GM12878 (cell line): ENCODE measurements at regions not wholly inside any gene's neighbourhood (a gene's known extent, or its start where the extent isn't known, plus 50 kb on each side); places are given as distances from the start of the nearest gene placed in this dataset.

Experiments used
- ATAC-seq: fragments of 200-7000 bp; cut with Tn5 transposase; 3 replicates; pipeline ENCODE4 v1.9.1; 2020; ENCODE audit warnings: mild to moderate bottlenecking, moderate library complexity
- BruUV-seq: library from RNA; stranded (reverse); fragments of 400-500 nt; replicated peaks from 2 replicates; lab custom pipeline; 2021; lab: Mats Ljungman, UMichigan
- CTCF ChIA-PET: fragments of 300-600 bp; sonication (Branson Sonifier 250); formaldehyde crosslinking; extraction: SDS; loops from one replicate; lab custom pipeline; 2021; ENCODE audit warnings: inconsistent platforms; lab: Yijun Ruan, JAX
- POLR2A ChIA-PET: fragments of 350-600 bp; formaldehyde crosslinking; extraction: SDS; loops from one replicate; lab custom pipeline; 2021; ENCODE audit warnings: inconsistent platforms; lab: Charles Lee
- RAD21 ChIA-PET: fragments of 300-600 bp; sonication (Branson Sonifier 250); formaldehyde crosslinking; loops from one replicate; lab custom pipeline; 2023; ENCODE audit warnings: antibody characterized with exemption; ENCODE audit not compliant: unreplicated experiment; lab: Charles Lee
- SMC1A ChIA-PET: fragments of 300-600 bp; sonication (Branson Sonifier 250); formaldehyde crosslinking; loops from one replicate; lab custom pipeline; 2023; ENCODE audit not compliant: unreplicated experiment, uncharacterized antibody; lab: Charles Lee
- DNase-seq: peaks from one replicate; pipeline ENCODE4 v3.0.0-alpha.2; 2011; ENCODE audit warnings: low read depth, low spot score
- FAIRE-seq: peaks from 3 replicates; lab custom pipeline; 2011; peaks lifted over from hg19 to GRCh38; lab: Jason Lieb, UNC
- H2AFZ ChIP-seq: 2 replicates; pipeline ENCODE4 v1.6.0; 2011; ENCODE audit warnings: low read depth, low read length, control low read depth; ENCODE audit not compliant: control insufficient read depth
- H3K27ac ChIP-seq: 2 replicates; pipeline ENCODE4 v1.5.1; 2011; ENCODE audit warnings: control low read depth; ENCODE audit not compliant: control insufficient read depth, insufficient read depth
- H3K27me3 ChIP-seq, 2 experiments: replicated peaks in 1 of 2; 2 replicates each; pipeline versions ENCODE4 v1.6.0 to v1.6.1; 2011; ENCODE audit warnings: low read length in 1 of 2; ENCODE audit not compliant: control insufficient read depth in 2 of 2, insufficient read depth in 2 of 2
- H3K36me3 ChIP-seq, 2 experiments: 2 replicates each; pipeline ENCODE4 v1.5.1; 2011; ENCODE audit warnings: low read length in 1 of 2; ENCODE audit not compliant: control insufficient read depth in 2 of 2, insufficient read depth in 2 of 2
- H3K4me1 ChIP-seq: 2 replicates; pipeline ENCODE4 v1.6.1; 2011; ENCODE audit warnings: mild to moderate bottlenecking, low read length, moderate library complexity, mixed read lengths; ENCODE audit not compliant: control insufficient read depth, insufficient read depth
- H3K4me2 ChIP-seq: 2 replicates; pipeline ENCODE4 v1.6.0; 2011; ENCODE audit warnings: control low read depth; ENCODE audit not compliant: control insufficient read depth, insufficient read depth
- H3K4me3 ChIP-seq: fragments of 200-600 bp; sonication (generic); 2 replicates; pipeline ENCODE4 v1.5.1; 2016
- H3K79me2 ChIP-seq: 2 replicates; pipeline ENCODE4 v1.6.0; 2011; ENCODE audit warnings: low read length; ENCODE audit not compliant: control insufficient read depth, insufficient read depth
- H3K9ac ChIP-seq: 2 replicates; pipeline ENCODE4 v1.8.0; 2011; ENCODE audit warnings: low read length, control low read depth, mixed read lengths; ENCODE audit not compliant: control insufficient read depth, insufficient read depth
- H3K9me3 ChIP-seq: replicated peaks from 3 replicates; pipeline ENCODE4 v1.5.1; 2011; ENCODE audit warnings: mild to moderate bottlenecking, low read length; ENCODE audit not compliant: control insufficient read depth, insufficient read depth
- H4K20me1 ChIP-seq: 2 replicates; pipeline ENCODE4 v1.6.0; 2011; ENCODE audit not compliant: control insufficient read depth, insufficient read depth
- BCL3 ChIP-seq: IDR thresholded peaks from 2 replicates; pipeline ENCODE4 v1.6.1; 2011; ENCODE audit warnings: borderline replicate concordance, low read depth, mild to moderate bottlenecking, moderate library complexity, low read length; ENCODE audit not compliant: insufficient read depth, poor library complexity, severe bottlenecking
- BRCA1 ChIP-seq: IDR thresholded peaks from 2 replicates; pipeline ENCODE4 v1.6.1; 2011; ENCODE audit warnings: low read depth, low read length, improper control_type of control experiment
- CTCF ChIP-seq, 3 experiments: IDR thresholded peaks in 2 of 3; conservative IDR thresholded peaks in 1 of 3; 2 replicates each; pipeline ENCODE4 v1.5.1; 2011; ENCODE audit warnings: low read depth in 3 of 3, low read length in 3 of 3, mild to moderate bottlenecking in 3 of 3, control low read depth in 2 of 3, moderate library complexity in 2 of 3, inconsistent platforms in 1 of 3, mixed read lengths in 1 of 3; ENCODE audit not compliant: control insufficient read depth in 2 of 3, insufficient read depth in 1 of 3; ENCODE audit errors: extremely low read depth in 1 of 3
- E4F1 ChIP-seq: fragments of 450-650 bp; IDR thresholded peaks from 2 replicates; pipeline ENCODE4 v1.6.1; 2018; ENCODE audit warnings: borderline replicate concordance, mild to moderate bottlenecking; ENCODE audit not compliant: partially characterized antibody
- JUNB ChIP-seq: IDR thresholded peaks from 2 replicates; pipeline ENCODE4 v1.6.1; 2016; ENCODE audit warnings: antibody characterized with exemption, mild to moderate bottlenecking
- KAT2A ChIP-seq: conservative IDR thresholded peaks from 2 replicates; pipeline ENCODE4 v1.6.1; 2011; ENCODE audit warnings: low read depth, low read length; ENCODE audit not compliant: control insufficient read depth
- MEF2B ChIP-seq: fragments of 450-650 bp; IDR thresholded peaks from 2 replicates; pipeline ENCODE4 v1.6.1; 2018; ENCODE audit warnings: mild to moderate bottlenecking, moderate library complexity; ENCODE audit not compliant: partially characterized antibody, poor library complexity, severe bottlenecking
- PBX3 ChIP-seq: IDR thresholded peaks from 2 replicates; pipeline ENCODE4 v1.6.1; 2011; ENCODE audit warnings: mild to moderate bottlenecking, low read depth, low read length, moderate library complexity; ENCODE audit not compliant: insufficient replicate concordance
- SP1 ChIP-seq: IDR thresholded peaks from one replicate; pipeline ENCODE4 v1.6.1; 2011; ENCODE audit warnings: low read depth, low read length
- STAT3 ChIP-seq: IDR thresholded peaks from 2 replicates; pipeline ENCODE4 v1.6.1; 2011; ENCODE audit warnings: low read depth, low read length, improper control_type of control experiment
- SUZ12 ChIP-seq: fragments of 200-600 bp; sonication (generic); IDR thresholded peaks from one replicate; pipeline ENCODE4 v1.6.1; 2018; ENCODE audit warnings: antibody characterized with exemption, mild to moderate bottlenecking; ENCODE audit not compliant: unreplicated experiment
- USF1 ChIP-seq: IDR thresholded peaks from 2 replicates; pipeline ENCODE4 v1.6.1; 2011; ENCODE audit warnings: borderline replicate concordance, low read depth, mild to moderate bottlenecking, moderate library complexity, mixed read lengths, low read length; ENCODE audit not compliant: insufficient read depth; ENCODE audit errors: extremely low read length
- WGBS: methylation state at CpG from one replicate; pipeline ENCODE4 v1.1.6; 2016; ENCODE audit warnings: low lambda C conversion rate; ENCODE audit not compliant: insufficient replicate concordance, insufficient coverage; ENCODE audit errors: missing lambda C conversion rate; 5-methylcytosine and 5-hydroxymethylcytosine counted together
- in situ Hi-C: fragments of 300-500 bp; cut with MboI; formaldehyde crosslinking; loops from 9 replicates; pipeline ENCODE4 v1.14.3; 2018; ENCODE audit warnings: mixed read lengths
- intact Hi-C: fragments of 100-400 bp; cut with micrococcal nuclease; formaldehyde crosslinking; loops from one replicate; pipeline ENCODE4 v1.14.2; 2022; ENCODE audit not compliant: unreplicated experiment

GRCh38 chr4:114226968-114227760 is 247.7 kb upstream of the ARSJ start:
- no peak overlapping the region for H3K4me3 ChIP-seq
- H3K4me1 ChIP-seq: no peaks in the 10 kb centered on the region
- CTCF ChIA-PET: no interaction called here
- BruUV-seq: no TSS peak
- peak; percentile 79 for ATAC-seq
- WGBS: 55% methylated on average over 7 of the region's 7 CpGs
- FAIRE-seq: no peak
- H2AFZ ChIP-seq: no peak overlapping the region
- no peak for DNase-seq
- H3K27ac ChIP-seq: no peak overlapping the region
- intact Hi-C loops: no loop called here
- H3K79me2 ChIP-seq: no peaks in the 10 kb centered on the region
- RAD21 ChIA-PET: no interaction called here
- in situ Hi-C loops: no loop called here
- H3K4me2 ChIP-seq: no peak overlapping the region
- H3K27me3 ChIP-seq: no peaks in the 10 kb centered on the region; a peak in 1 of 4 replicates
- TF ChIP-seq KAT2A: no peak
- no peak for TF ChIP-seq BRCA1
- no peak for TF ChIP-seq STAT3
- no peak for TF ChIP-seq JUNB
- TF ChIP-seq SP1: no peak
- TF ChIP-seq BCL3: no peak
- TF ChIP-seq PBX3: no peak
- no peak for TF ChIP-seq E4F1
- no peak for TF ChIP-seq MEF2B
- no peak for TF ChIP-seq CTCF (IDR thresholded peaks at IDR 0.05 in 2 of 3, conservative IDR thresholded peaks at IDR 0.05 in 1 of 3; ENCODE audit: control insufficient read depth in 2 of 3, extremely low read depth in 1 of 3, insufficient read depth in 1 of 3, low read depth in 3 of 3, low read length in 3 of 3)
- TF ChIP-seq SUZ12: no peak
- no peak for TF ChIP-seq USF1
- TF ChIP-seq, all 136 proteins: peak for 0
- H3K9ac ChIP-seq: no peak overlapping the region
- no peaks in the 10 kb centered on the region for H3K9me3 ChIP-seq
- POLR2A ChIA-PET: no interaction called here
- no peaks in the 10 kb centered on the region for H4K20me1 ChIP-seq
- SMC1A ChIA-PET: no interaction called here
- H3K36me3 ChIP-seq: no peaks in the 10 kb centered on the region
